ENCODE measurements at regions not wholly inside any gene's neighbourhood (a gene's known extent, or its start where the extent isn't known, plus 50 kb on each side); places are given as distances from the start of the nearest gene placed in this dataset.

GRCh38 chr13:90402613-90403012, 944.9 kb upstream of the MIR17HG start:
- no peak for TF ChIP-seq CTCF (conservative IDR thresholded peaks at IDR 0.05; ENCODE audit: low read depth in 2 of 2)
- no peak for TF ChIP-seq POLR2AphosphoS5 (IDR thresholded peaks at IDR 0.05; ENCODE audit: low read depth)
- TF ChIP-seq EZH2 (IDR thresholded peaks at IDR 0.05; ENCODE audit: low read depth, unreplicated experiment), result no peak
- no peak for TF ChIP-seq REST (IDR thresholded peaks at IDR 0.05; ENCODE audit: unreplicated experiment)
- TF ChIP-seq EZH2phosphoT487 (IDR thresholded peaks at IDR 0.05; ENCODE audit: unreplicated experiment), result no peak
- no peak for TF ChIP-seq CREB1 (CRISPR knock-in tag; IDR thresholded peaks at IDR 0.05; ENCODE audit: low read depth)
- TF ChIP-seq ETS1 (IDR thresholded peaks at IDR 0.05), result no peak
- no peak for TF ChIP-seq JUNB (IDR thresholded peaks at IDR 0.05; ENCODE audit: unreplicated experiment)
- TF ChIP-seq ZNF114 (CRISPR knock-in tag; IDR thresholded peaks at IDR 0.05), result no peak
- no peak for TF ChIP-seq STAT1 (IDR thresholded peaks at IDR 0.05; ENCODE audit: unreplicated experiment)
- TF ChIP-seq NANOG (IDR thresholded peaks at IDR 0.05; ENCODE audit: borderline replicate concordance), result no peak
- TF ChIP-seq ZNF331 (CRISPR knock-in tag; IDR thresholded peaks at IDR 0.05; ENCODE audit: low read depth), result no peak
- TF ChIP-seq ZNF462 (CRISPR knock-in tag; IDR thresholded peaks at IDR 0.05), result no peak

Measured in GM23338 (cell line).